ENCODE measurements at regions not wholly inside any gene's neighbourhood (a gene's known extent, or its start where the extent isn't known, plus 50 kb on each side); places are given as distances from the start of the nearest gene placed in this dataset.
"Not testable (repeated sequence)": the region's sequence is repeated elsewhere in the genome, so short reads cannot be mapped to it uniquely, and the experiment has no call there.

- no peak for DNase-seq
Measured at GRCh38 chr2:123609077-123609476, 416.0 kb upstream of the CNTNAP5 start.

- no peak for DNase-seq
Measured at GRCh38 chr2:123614596-123614995, 410.5 kb upstream of the CNTNAP5 start.

- not testable (repeated sequence) for DNase-seq
Measured at GRCh38 chr2:123618642-123619041, 406.4 kb upstream of the CNTNAP5 start.

GRCh38 chr2:123624816-123625215 is 400.3 kb upstream of the CNTNAP5 start:
- DNase-seq = no peak

GRCh38 chr2:123636232-123636631 is 388.9 kb upstream of the CNTNAP5 start:
- no peak for DNase-seq

- no peak for DNase-seq
Measured at GRCh38 chr2:123640685-123641335, 384.3 kb upstream of the CNTNAP5 start.

- no peak for DNase-seq
Measured at GRCh38 chr2:123644053-123644452, 381.0 kb upstream of the CNTNAP5 start.

GRCh38 chr2:123648016-123648415 is 377.1 kb upstream of the CNTNAP5 start:
- no peak for DNase-seq

- DNase-seq = no peak
Measured at GRCh38 chr2:123648956-123649355, 376.1 kb upstream of the CNTNAP5 start.

- DNase-seq = no peak
Measured at GRCh38 chr2:123651151-123651550, 373.9 kb upstream of the CNTNAP5 start.

- DNase-seq = no peak
Measured at GRCh38 chr2:123652320-123652719, 372.8 kb upstream of the CNTNAP5 start.

- DNase-seq = no peak
Measured at GRCh38 chr2:123656590-123656989, 368.5 kb upstream of the CNTNAP5 start.

GRCh38 chr2:123659120-123659519 is 366.0 kb upstream of the CNTNAP5 start:
- DNase-seq = no peak

GRCh38 chr2:123670286-123670685 is 354.8 kb upstream of the CNTNAP5 start:
- DNase-seq = no peak

- not testable (repeated sequence) for DNase-seq
Measured at GRCh38 chr2:123683797-123684196, 341.3 kb upstream of the CNTNAP5 start.

GRCh38 chr2:123687064-123687463 is 338.0 kb upstream of the CNTNAP5 start:
- no peak for DNase-seq

- no peak for DNase-seq
Measured at GRCh38 chr2:123688231-123688940, 336.7 kb upstream of the CNTNAP5 start.

- DNase-seq = no peak
Measured at GRCh38 chr2:123692121-123692520, 333.0 kb upstream of the CNTNAP5 start.

- DNase-seq = no peak
Measured at GRCh38 chr2:123693836-123694235, 331.3 kb upstream of the CNTNAP5 start.

GRCh38 chr2:123695426-123695825 is 329.7 kb upstream of the CNTNAP5 start:
- no peak for DNase-seq

GRCh38 chr2:123696021-123696420 is 329.1 kb upstream of the CNTNAP5 start:
- no peak for DNase-seq

GRCh38 chr2:123696799-123697410 is 328.2 kb upstream of the CNTNAP5 start:
- no peak for DNase-seq

- no peak for DNase-seq
Measured at GRCh38 chr2:123715467-123715982, 309.6 kb upstream of the CNTNAP5 start.

All from fibroblast of skin of right quadriceps (primary cell).